Fibroblast of skin of scalp (primary cell): ENCODE measurements at regions not wholly inside any gene's neighbourhood (a gene's known extent, or its start where the extent isn't known, plus 50 kb on each side); places are given as distances from the start of the nearest gene placed in this dataset.
"Not testable (repeated sequence)": the region's sequence is repeated elsewhere in the genome, so short reads cannot be mapped to it uniquely, and the experiment has no call there.

Experiments used
- DNase-seq: peaks from one replicate; pipeline ENCODE4 v3.0.0-alpha.2; 2013

DNA sequence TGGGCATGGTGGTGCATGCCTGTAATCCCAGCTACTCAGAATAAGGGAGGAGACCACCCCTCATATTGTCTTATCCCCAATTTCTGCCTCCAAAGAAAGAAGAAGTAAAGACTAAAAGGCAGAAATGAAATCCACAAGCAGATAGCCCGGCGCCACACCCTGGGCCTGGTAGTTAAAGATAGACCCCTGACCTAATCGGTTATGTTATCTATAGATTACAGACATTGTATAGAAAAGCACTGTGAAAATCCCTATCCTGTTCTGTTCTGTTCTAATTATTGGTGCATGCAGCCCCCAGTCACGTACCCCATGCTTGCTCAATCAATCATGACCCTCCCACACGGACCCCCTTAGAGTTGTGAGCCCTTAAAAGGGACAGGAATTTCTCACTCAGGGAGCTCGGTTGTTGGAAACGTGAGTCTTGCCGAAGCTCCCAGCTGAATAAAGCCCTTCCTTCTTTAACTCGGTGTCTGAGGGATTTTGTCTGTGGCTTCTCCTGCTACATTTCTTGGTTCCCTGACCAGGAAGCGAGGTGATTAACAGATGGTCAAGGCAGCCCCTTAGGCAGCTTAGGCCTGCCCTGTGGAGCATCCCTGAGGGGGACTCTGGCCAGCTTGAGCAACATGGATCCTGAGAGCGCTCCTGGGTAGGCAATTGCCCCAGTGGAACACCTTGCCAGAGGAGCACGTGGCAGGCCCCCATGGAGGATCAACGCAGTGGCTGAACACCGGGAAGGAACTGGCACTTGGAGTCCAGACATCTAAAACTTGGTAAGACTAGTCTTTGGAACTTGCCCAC, 188.7 kb upstream of the NDUFV2 start:
- not testable (repeated sequence) for DNase-seq

DNA sequence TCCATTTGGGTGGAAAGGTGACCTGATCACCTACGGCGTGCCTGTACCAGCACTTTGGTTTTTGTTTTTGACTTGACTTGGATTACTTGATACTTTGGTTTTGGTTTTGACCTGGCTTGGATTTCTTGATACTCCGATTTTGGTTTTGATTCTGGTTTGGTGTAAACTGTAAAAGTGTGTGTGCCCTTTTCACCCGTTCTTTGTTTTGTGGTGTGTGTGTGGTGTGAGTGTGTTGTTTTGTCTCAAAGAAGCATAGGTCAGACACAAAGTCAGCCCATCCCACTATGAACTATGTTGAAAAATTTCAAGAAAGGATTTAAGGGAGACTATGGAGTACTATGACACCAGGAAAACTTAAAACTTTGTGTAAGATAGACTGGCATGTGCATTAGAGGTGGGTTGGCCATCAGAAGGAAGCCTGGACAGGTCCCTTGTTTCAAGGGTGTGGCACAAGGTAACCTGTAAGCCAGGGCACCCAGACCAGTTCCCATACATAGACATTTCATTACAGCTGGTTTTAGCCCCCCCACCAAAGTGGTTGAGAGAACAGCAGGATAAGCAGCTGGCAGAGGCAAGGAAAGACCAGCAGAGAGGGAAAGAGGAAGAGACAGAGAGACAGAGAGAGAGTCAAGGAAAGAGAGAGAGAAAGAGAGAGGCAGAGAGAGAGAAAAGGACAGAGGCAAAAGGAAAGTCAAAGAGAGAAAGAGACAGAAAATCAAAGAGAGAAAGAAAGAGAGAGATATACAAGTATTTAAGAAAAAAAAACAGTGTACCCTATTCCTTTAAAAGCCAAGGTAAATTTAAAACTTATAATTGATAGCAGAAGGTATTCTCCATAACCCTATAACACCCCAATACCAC, 187.9 kb upstream of the NDUFV2 start:
- not testable (repeated sequence) for DNase-seq

DNA sequence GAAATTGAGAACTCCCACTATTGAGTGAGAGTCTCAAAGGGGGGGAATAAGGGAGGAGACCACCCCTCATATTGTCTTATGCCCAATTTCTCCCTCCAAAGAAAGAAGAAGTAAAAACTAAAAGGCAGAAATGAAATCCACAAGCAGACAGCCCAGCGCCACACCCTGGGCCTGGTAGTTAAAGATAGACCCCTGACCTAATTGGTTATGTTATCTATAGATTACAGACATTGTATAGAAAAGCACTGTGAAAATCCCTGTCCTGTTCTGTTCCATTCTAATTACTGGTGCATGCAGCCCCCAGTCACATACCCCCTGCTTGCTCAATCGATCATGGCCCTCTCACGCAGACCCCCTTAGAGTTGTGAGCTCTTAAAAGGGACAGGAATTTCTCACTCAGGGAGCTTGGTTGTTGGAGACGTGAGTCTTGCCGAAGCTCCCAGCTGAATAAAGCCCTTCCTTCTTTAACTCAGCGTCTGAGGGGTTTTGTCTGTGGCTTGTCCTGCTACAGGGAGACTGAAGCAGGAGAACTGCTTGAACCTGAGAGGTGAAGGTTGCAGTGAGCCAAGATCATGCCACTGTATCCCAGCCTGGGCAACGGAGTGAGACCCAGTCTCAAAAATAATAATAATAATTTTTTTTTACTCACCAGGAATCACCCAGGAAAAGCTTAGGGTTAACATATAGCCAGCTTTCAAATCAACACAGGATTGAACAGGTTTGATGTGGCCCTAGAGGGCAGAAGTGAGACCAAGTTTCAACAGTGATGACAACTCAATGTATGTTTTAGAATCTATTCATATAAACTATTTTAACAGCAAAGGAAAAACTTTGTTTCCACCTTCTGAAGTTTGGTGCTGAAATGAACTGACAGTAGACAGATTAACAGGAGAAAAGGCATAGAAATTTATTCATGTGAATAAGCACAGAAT, 181.4 kb upstream of the NDUFV2 start:
- DNase-seq = not testable (repeated sequence)

DNA sequence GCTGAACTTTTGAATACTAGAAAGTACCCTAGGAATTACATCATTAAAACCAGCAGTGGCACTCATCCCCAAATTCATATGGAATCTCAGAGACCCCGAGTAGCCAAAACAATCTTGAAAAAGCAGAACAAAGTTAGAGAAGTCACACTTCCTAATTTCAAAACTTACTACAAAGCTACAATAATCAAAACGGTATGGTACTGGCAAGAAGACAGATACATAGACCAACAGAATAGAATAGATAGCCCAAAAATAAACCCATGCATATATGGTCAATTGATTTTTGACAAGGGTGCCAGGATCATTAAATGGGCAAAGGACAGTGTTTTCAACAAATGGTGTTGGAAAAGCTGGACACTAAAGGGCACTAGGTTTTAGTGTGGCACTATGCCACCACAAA, 176.0 kb upstream of the NDUFV2 start:
- no peak for DNase-seq

DNA sequence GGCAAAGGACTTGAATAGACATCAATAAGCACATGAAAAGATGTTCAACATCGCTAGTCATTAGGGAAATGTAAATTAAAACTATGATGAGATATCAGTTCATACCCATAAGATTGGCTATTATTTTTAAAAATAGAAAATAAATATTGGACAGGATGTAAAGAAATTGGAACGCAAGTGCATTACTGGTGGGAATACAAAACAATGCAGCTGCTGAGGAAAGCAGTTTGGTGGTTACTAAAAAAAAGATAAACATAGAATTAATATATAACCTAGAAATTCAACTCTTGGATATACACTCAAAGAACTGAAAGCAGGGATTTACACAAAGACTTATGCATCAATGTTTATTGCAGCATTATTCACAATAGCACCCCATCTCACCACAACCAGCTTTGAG, 174.5 kb upstream of the NDUFV2 start:
- DNase-seq = no peak

DNA sequence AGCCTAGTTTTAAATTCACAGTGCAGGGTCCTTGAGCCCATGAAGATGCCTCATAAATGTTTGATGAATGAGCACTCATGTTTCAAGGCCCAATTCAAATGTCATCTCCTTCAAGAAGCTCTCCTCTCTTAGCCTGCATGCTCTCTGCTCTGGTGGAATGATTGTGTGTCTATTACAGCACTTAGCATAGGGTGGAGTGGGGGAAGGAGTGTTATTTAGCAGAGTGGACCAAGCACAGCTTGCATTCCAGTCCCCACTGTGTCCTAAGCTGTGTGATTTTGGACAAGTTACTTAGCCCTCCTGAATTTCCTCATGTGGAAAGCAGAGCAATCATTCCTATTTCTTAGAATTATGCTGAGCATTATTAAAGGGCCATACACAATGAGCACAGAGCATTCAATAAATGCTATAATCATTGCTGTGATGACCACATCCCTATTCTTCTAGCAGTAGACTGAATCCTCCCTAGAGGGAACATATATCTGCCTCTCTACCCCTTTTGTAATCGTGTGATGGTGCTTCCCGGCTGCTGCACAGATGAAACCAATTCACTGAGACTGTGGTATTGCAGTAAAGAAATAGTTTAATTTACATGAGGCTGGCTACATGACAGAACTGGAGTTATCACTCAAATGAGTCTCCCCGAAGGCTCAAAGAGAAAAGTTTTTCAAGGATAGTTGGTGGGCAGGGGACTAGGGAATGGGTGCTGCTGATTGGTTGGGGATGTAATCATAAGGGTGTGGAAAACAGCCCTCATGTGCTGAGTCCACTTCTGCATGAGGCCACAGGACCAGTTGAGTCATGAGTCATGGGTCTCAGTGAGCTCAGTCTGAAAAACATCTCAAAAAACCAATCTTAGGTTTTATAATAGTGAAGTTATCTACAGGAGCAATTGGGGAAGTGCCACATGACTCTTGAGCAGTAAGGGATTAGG, 173.4 kb upstream of the NDUFV2 start:
- DNase-seq = no peak

DNA sequence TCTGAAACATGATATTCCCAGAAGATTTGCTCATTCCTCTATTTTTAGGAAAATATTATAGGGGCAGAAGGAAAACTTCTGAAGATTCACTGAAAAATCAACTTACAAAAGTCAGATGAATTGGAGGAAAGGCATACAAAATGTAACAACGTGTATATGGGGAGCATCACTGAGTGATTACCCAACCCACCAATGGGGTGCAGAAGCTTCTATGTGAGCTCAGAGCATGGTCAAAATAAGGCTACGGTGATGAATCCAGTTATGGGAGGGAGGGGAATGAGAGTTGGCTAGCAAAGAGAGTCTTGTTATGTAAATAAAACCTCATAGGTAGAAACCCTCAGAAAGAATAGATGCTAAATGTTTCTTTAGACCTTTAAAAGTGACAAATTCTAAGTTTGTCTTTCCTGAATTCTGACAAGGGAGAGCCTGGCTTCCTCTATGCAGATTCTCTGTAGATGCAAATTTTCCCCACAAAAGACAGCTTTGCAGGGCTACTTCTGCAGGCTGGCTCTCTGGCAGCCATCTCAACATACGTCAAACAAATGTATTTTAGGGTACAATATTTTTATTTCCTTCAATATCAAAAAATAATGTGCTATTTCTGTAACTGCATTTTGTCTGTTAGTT, 171.4 kb upstream of the NDUFV2 start:
- peak; percentile 37 for DNase-seq

DNA sequence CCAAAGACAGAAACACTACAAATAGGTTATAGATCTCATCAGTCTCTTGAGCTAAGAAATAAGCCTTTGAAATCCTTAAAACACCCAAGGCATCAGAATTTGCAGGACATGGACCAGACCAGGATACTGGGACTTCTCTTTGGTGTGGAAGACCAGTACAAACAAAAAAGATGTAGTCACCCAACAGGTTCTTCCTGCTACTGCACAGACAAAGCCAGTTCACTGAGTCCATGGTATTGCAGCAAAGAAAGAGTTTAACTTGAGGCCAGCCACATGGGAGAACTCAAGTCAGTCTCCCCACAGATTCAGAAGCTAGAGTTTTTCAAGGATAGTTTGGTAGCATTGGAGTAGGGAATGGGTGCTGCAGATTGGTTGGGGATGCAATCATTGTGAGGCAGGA, 169.6 kb upstream of the NDUFV2 start:
- DNase-seq = no peak

DNA sequence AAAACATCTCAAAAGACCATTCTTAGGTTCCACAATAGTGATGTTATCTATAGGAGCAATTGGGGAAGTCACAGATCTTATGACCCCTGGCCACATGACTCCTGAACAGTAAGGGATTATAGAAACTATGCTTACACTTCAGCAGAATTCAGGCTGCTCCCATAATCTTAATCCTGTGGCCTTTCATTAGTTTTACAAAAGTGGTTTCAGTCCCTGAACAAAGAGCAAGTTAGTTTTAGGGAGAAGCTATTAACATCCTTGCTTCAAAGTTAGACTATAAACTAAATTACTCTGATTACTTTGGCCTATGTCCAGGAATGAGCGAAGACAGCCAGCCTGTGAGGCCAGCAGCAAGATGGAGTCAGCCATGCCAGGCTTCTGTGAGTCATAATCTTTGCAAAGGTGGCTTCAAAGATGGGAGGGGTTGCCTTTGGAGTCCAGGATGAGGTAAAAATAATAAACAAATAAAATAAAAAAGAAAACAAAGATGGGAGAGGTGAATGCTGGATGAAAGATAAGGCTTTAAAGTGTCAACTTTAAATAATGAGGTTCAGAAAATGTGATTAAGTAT, 168.7 kb upstream of the NDUFV2 start:
- no peak for DNase-seq

DNA sequence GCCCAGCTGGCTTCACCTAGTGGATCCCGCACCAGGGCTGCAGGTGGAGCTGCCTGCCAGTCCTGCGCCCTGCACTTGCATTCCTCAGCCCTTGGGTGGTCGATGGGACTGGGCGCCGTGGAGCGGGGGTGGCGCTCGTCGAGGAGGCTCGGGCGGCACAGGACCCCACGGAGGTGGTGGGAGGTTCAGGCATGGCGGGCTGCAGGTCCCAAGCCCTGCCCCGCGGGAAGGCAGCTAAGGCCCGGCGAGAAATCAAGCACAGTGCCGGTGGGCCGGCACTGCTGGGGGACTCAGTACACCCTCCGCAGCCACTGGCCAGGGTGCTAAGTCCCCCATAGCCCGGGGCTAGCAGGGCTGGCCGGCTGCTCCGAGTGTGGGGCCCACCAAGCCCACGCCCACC, 167.2 kb upstream of the NDUFV2 start:
- not testable (repeated sequence) for DNase-seq

DNA sequence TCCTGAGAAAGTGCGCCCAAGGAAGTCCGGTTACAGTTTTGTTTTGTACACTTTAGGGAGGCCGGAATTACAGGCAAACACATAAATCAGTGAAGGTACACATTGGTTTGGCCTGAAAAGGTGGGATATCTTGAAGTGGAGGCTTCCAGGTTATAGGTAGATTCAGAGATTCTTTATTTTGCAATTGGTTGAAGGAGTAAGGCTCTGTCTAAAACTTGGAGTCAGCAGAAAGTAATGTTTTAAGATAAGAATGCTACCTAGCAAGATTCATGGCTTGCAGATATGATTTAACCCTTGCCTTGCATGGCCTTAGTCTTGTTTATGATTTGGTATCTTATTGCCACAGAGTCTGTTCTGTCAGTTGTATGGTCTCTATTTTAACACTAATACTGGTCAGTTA, 165.9 kb upstream of the NDUFV2 start:
- DNase-seq = no peak

DNA sequence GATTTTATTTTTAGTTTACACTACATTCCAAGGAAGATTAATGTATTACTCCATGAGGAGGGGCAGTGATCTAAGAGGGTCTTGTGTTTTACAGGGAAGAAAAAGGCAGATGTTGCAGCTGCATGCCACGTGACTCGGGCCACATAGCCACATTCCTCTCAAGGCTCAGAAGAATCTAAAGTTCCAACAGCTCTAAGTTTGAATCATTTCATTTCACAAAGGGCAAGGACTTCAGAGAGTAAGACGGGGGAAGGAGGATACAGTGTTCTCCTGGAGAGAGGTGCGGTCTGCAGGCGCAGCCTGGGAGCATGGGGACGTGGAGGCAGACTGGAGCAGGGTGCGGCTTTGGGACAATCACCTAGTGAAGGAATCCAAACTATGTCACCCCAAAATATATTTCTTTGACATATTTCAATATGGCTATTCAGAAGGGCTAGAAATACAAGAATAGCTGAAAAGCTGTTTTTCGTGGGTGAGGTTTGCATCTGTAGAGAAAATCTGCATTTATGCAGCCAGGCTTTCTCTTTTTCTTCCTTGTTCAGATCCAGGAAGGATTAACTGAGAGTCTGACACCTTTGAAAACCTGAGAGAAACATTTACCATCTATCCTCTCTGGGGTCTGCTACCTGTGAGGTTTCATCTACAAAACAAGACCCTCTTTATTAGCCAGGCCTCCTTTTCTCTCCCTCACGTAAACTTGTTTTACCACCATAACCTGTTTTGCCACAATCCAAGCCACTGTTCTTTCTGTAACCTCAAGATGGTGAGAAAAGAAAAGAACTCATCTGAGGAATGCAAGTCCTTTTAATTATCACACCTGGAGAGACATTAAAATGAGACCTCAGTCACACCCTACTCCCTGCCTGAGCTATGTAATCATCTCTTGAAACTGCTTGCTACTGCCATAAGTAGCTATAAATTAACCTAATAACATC, 165.1 kb upstream of the NDUFV2 start:
- DNase-seq = peak; percentile 74

DNA sequence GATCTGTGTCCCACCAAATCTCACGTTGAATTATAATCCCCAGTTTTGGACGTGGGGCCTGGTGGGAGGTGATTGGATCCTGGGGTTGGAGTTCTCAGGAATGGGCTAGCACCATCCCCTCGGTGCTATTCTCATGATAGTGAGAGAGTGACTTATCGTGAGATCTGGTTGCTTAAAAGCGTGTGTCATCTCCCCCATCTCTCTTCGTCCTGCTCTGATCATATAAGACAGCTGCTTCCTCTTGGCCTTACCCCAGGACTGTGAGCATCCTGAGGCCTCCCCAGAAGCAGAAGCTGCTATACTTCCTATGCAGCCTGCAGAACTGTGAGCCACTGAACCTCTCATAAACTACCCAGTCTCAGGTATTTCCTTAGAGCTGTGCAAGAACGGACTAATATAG, 163.7 kb upstream of the NDUFV2 start:
- no peak for DNase-seq

DNA sequence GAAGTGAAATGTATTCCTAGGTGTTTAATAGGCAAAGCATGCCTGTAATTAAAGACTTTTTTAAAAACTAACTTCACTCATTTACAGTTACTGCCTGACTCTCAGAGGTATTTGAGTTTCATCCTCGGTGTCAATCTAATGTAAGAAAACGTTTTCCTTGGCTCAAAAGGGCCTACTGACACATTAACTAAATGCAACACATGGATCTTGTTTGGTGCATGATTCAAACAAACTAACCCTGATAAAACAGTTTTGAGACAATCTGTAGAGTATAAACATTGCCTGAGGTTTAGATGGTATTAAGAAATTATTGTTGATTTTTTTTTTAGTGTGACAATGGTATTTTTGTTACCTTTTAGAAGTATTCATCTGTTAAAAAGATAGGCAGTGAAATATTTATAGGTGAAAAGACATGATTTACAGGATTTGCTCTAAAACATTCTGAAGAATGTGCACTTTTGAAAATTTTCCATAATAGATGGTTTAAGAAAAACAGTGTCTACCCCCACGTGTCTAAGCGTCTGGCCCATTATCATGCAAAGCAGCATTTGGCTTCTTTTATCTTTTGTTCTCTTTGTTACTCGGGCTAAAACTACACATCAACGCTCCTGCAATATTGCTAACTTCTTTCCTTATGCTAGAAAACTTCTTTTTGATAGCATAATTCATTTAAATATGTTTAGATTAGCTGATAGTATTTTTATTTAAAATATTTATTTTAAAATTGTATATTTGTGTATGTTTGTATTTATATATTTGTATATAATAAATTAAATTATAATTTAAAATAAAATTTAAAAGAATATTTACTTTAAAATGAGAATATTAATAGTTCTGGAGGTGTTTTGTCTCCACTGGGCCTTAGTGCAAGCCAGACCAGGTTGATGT, 160.2 kb upstream of the NDUFV2 start:
- peak; percentile 48 for DNase-seq

DNA sequence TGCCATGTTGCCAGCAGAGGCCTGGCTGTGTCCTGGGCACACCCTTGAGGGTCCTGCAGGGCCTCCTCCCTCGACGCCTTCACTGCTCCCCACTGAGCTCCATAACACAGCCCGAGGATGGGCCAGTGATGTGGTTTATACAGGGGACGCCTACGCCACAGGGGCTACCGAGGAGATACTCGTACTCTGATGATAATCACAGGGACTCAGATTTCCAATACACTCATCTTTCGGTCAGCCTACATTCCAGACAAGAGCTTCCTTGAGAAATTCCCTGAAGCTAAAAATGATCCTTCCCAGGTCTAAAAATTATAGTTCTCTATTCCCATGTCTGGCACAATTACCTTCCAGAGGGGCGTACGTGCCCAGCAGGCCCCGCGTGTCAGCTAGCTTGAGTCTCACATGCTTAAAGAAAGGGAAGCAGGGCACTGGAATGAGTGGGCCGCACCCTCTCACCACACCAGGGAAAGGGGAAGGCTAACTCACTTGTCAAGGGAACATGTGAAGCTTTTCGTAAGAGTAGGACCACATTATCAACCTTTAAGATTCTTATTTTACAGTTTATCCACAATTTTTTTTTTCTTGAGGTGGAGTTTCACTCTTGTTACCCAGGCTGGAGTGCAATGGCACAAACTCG, 159.5 kb upstream of the NDUFV2 start:
- no peak for DNase-seq

DNA sequence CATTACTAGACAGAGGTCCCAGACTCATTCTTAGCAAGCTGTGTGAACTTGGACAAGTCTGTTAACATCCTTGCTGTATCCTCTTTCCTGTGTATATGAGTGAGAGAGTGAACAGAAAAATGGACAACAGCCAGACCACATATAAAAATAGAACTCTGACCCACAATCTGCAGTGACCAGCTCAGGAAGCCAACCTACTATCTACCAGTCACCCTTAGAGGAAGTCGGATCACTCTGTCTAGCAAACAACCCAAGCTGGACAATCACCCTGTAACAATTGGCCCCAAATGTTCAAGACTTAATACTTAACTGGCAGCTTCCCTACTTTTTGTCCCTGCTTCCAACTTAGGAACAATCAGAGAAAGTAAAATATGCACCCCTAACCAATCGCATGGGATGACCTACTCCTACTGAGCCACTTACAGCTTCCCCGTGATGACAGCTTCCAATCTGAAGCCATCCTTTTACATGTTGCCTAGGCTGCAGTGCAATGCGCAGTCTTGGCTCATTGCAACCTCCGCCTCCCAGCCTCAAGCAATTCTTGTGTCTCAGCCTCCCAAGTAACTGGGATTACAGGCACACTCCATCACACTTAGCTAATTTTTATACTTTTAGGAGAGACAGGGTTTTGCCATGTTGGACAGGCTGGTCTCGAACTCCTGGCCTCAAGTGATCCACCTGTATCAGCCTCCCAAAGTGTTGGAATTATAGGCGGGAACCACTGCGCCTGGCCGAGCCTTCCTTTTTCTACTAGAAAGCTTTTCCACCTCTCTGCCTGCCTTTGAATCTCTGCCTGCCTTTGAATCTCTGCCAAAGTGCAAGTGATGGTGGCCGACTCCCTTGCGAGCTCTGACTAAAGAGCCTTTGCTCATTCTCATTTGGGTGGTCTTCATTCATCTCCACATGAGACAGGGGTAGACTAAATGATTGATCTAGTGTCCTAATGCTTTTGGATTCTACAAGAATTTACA, 158.3 kb upstream of the NDUFV2 start:
- DNase-seq = peak; percentile 74

DNA sequence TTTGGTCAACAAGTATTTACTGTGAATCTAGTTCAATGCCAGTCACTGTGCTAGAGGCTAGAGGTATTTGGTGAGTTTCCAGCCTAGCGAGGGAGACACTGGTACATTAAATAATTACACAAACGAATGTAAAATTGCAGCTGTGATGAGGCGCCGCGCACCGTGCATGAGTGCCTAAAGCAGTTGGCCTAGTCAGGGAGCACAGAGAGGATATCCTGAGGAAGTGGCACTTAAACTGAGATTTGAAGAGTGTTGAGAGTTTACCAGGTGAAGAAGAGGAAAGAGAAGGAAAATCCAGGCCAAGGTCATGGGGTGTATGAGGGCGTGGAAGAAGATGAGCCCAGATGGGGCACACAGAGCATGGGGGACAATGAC, 157.6 kb upstream of the NDUFV2 start:
- DNase-seq = no peak
